HepG2 (cell line): ENCODE measurements at regions not wholly inside any gene's neighbourhood (a gene's known extent, or its start where the extent isn't known, plus 50 kb on each side); places are given as distances from the start of the nearest gene placed in this dataset.

Source experiments
- ARID4A ChIP-seq: sonication (generic); formaldehyde crosslinking; IDR thresholded peaks from 2 replicates; pipeline ENCODE4 v1.5.0; 2020; ENCODE audit warnings: mild to moderate bottlenecking, missing genetic modification reagents, borderline replicate concordance
- CREB1 ChIP-seq, 2 experiments: fragments of 450-650 bp in 1 of 2; IDR thresholded peaks; 2 replicates each; pipeline ENCODE4 v1.6.1; 2016 to 2017; ENCODE audit warnings: control low read depth in 1 of 2, mild to moderate bottlenecking in 1 of 2, missing compliant biosample characterization in 1 of 2, missing genetic modification characterization in 1 of 2
- CREM ChIP-seq, 2 experiments: sonication (generic) in 1 of 2; formaldehyde crosslinking in 1 of 2; IDR thresholded peaks; 2 replicates each; pipeline versions ENCODE4 v1.4.0 to v1.6.1; 2016 to 2020; ENCODE audit warnings: antibody characterized with exemption in 1 of 2, mild to moderate bottlenecking in 1 of 2, missing genetic modification reagents in 1 of 2
- HDAC6 ChIP-seq: fragments of 200-600 bp; sonication (generic); IDR thresholded peaks from 2 replicates; pipeline ENCODE4 v1.7.0; 2017; ENCODE audit warnings: mild to moderate bottlenecking, antibody characterized with exemption, low read length, low read depth
- NFKBIZ ChIP-seq: IDR thresholded peaks from 2 replicates; pipeline ENCODE4 v1.6.1; 2018; ENCODE audit warnings: missing genetic modification reagents, missing compliant biosample characterization
- PAXIP1 ChIP-seq: sonication (generic); formaldehyde crosslinking; conservative IDR thresholded peaks from 2 replicates; pipeline ENCODE4 v1.4.0; 2020; ENCODE audit warnings: mild to moderate bottlenecking, missing genetic modification reagents, moderate library complexity
- SKI ChIP-seq: fragments of 450-650 bp; IDR thresholded peaks from one replicate; pipeline ENCODE4 v1.6.1; 2018; ENCODE audit warnings: mild to moderate bottlenecking; ENCODE audit not compliant: partially characterized antibody
- SMAD9 ChIP-seq: sonication (generic); formaldehyde crosslinking; IDR thresholded peaks from 2 replicates; pipeline ENCODE4 v1.5.1; 2020; ENCODE audit warnings: mild to moderate bottlenecking, missing genetic modification reagents
- SRSF4 ChIP-seq: fragments of 200-400 bp; formaldehyde crosslinking; IDR thresholded peaks from one replicate; pipeline ENCODE4 v1.6.1; 2018; ENCODE audit warnings: mild to moderate bottlenecking, low read depth, low read length, moderate library complexity; ENCODE audit not compliant: poor library complexity, severe bottlenecking
- TBX3 ChIP-seq: fragments of 450-650 bp; IDR thresholded peaks from 2 replicates; pipeline ENCODE4 v1.6.1; 2017; ENCODE audit warnings: antibody characterized with exemption, mild to moderate bottlenecking, inconsistent platforms, borderline replicate concordance
- TEF ChIP-seq: sonication (generic); formaldehyde crosslinking; IDR thresholded peaks from 2 replicates; pipeline ENCODE4 v1.5.0; 2020; ENCODE audit warnings: missing genetic modification reagents
- XBP1 ChIP-seq: sonication (generic); formaldehyde crosslinking; IDR thresholded peaks from 2 replicates; pipeline ENCODE4 v1.5.0; 2020; ENCODE audit warnings: missing genetic modification reagents
- ZBTB44 ChIP-seq: sonication (generic); formaldehyde crosslinking; IDR thresholded peaks from 2 replicates; pipeline ENCODE4 v1.4.0; 2020; ENCODE audit warnings: missing genetic modification reagents
- ZNF276 ChIP-seq: sonication (generic); formaldehyde crosslinking; IDR thresholded peaks from 2 replicates; pipeline ENCODE4 v1.4.0; 2020; ENCODE audit warnings: mild to moderate bottlenecking, low read depth, missing genetic modification reagents
- ZNF569 ChIP-seq: sonication (generic); formaldehyde crosslinking; IDR thresholded peaks from 2 replicates; pipeline ENCODE4 v1.5.0; 2020; ENCODE audit warnings: mild to moderate bottlenecking, missing genetic modification reagents, moderate library complexity, borderline replicate concordance
- ZNF777 ChIP-seq: sonication (generic); formaldehyde crosslinking; IDR thresholded peaks from 2 replicates; pipeline ENCODE4 v1.4.0; 2020; ENCODE audit warnings: missing genetic modification reagents

GRCh38 chrX:109872021-109872732 lies 130.7 kb upstream of the TMEM164 start (continued):
- TF ChIP-seq HDAC6 (no peak), NFKBIZ (CRISPR knock-in tag) (no peak), ZNF276 (CRISPR knock-in tag) (no peak), TEF (CRISPR knock-in tag) (no peak), CREM (IDR thresholded peaks at IDR 0.05) (peak; percentile 86), CREM (CRISPR knock-in tag; IDR thresholded peaks at IDR 0.05) (no peak), SMAD9 (CRISPR knock-in tag) (no peak), ARID4A (CRISPR knock-in tag) (no peak), ZBTB44 (CRISPR knock-in tag) (no peak), SRSF4 (no peak), PAXIP1 (CRISPR knock-in tag) (peak; percentile 70), XBP1 (CRISPR knock-in tag) (no peak), SKI (peak; percentile 32), ZNF569 (no peak), CREB1 (IDR thresholded peaks at IDR 0.05) (no peak), CREB1 (CRISPR knock-in tag; IDR thresholded peaks at IDR 0.05) (peak; percentile 26; the same call in 1 of the 2 replicates), TBX3 (peak; percentile 58; the same call in 1 of the 2 replicates), ZNF777 (CRISPR knock-in tag) (no peak)
